Smooth muscle cell (in vitro differentiated cells): ENCODE measurements at regions not wholly inside any gene's neighbourhood (a gene's known extent, or its start where the extent isn't known, plus 50 kb on each side); places are given as distances from the start of the nearest gene placed in this dataset.
"Not testable (repeated sequence)": the region's sequence is repeated elsewhere in the genome, so short reads cannot be mapped to it uniquely, and the experiment has no call there.

Source experiments
- DNase-seq: peaks from one replicate; lab custom pipeline; 2025; ENCODE audit not compliant: unreplicated experiment; lab: John Stamatoyannopoulos, UW
- H2AFZ ChIP-seq: fragments of 200-600 bp; sonication (generic); 2 replicates; pipeline ENCODE4 v1.6.0; 2016; ENCODE audit warnings: antibody characterized with exemption, low read depth, mild to moderate bottlenecking
- H3F3A ChIP-seq: fragments of 200-600 bp; sonication (generic); 2 replicates; pipeline ENCODE4 v1.6.0; 2017; ENCODE audit warnings: antibody characterized with exemption, low read depth
- H3K27ac ChIP-seq: fragments of 200-600 bp; sonication (generic); 2 replicates; pipeline ENCODE4 v1.5.1; 2016; ENCODE audit warnings: low read depth, mild to moderate bottlenecking
- H3K27me3 ChIP-seq: fragments of 200-600 bp; sonication (generic); 2 replicates; pipeline ENCODE4 v1.6.1; 2016; ENCODE audit warnings: low read depth, mild to moderate bottlenecking
- H3K36me3 ChIP-seq: fragments of 200-600 bp; sonication (generic); 2 replicates; pipeline ENCODE4 v1.5.1; 2016; ENCODE audit warnings: low read depth
- H3K4me1 ChIP-seq: fragments of 200-600 bp; sonication (generic); 2 replicates; pipeline ENCODE4 v1.5.1; 2016; ENCODE audit warnings: low read depth
- H3K4me2 ChIP-seq: fragments of 200-600 bp; sonication (generic); 2 replicates; pipeline ENCODE4 v1.6.0; 2016; ENCODE audit warnings: mild to moderate bottlenecking
- H3K4me3 ChIP-seq: fragments of 200-600 bp; sonication (generic); 2 replicates; pipeline ENCODE4 v1.5.1; 2016; ENCODE audit warnings: mild to moderate bottlenecking
- H3K79me2 ChIP-seq: fragments of 200-600 bp; sonication (generic); 2 replicates; pipeline ENCODE4 v1.6.0; 2016; ENCODE audit warnings: low read depth, mild to moderate bottlenecking
- H3K9ac ChIP-seq: fragments of 200-600 bp; sonication (generic); 2 replicates; pipeline ENCODE4 v1.6.0; 2016; ENCODE audit warnings: low read depth
- H3K9me3 ChIP-seq: fragments of 200-600 bp; sonication (generic); replicated peaks from 2 replicates; pipeline ENCODE4 v1.5.1; 2016; ENCODE audit warnings: low read depth
- H4K20me1 ChIP-seq: fragments of 200-600 bp; sonication (generic); 2 replicates; pipeline ENCODE4 v1.6.0; 2016; ENCODE audit warnings: low read depth
- CTCF ChIP-seq: fragments of 200-600 bp; sonication (generic); IDR thresholded peaks from 2 replicates; pipeline ENCODE4 v1.5.1; 2017; ENCODE audit warnings: borderline replicate concordance, mild to moderate bottlenecking, antibody characterized with exemption; ENCODE audit not compliant: insufficient read depth, poor library complexity, severe bottlenecking
- WGBS: methylation state at CpG from one replicate; pipeline ENCODE4 v1.1.7; 2016; ENCODE audit warnings: low lambda C conversion rate; 5-methylcytosine and 5-hydroxymethylcytosine counted together

DNA sequence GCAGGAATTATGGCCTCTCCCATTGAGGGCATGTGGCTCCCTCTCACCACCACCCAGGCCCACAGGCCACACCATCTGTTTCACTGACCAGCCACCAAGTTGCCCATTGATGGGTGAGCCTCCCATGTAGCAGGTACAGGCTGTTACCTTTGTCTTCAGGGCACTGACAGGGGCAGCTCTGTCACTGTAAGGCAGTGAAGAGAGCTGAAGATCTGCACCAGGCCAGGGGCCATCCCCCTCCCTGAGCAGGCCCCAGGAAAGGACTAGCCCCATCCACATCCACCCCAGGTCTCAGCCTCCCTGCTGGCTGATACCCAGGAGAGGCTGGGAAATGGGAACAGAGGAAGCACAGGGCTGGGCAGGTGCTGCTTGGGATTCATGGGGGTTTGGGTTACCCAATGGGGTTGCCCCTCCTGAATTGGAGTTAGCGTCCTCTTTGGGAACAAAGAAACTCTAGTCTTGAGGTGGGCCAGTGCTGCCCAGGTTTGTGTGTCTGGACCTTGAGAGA is 1691.4 kb downstream of the TP53TG3F start:
- no peak overlapping the region for H3K4me3 ChIP-seq
- H3K9ac ChIP-seq: no peak overlapping the region
- H3K79me2 ChIP-seq: no peaks in the 10 kb centered on the region
- no peak overlapping the region for H3K4me2 ChIP-seq
- H3F3A ChIP-seq: no peaks in the 10 kb centered on the region
- TF ChIP-seq CTCF: no peak
- no peak overlapping the region for H3K27ac ChIP-seq
- no peaks in the 10 kb centered on the region for H3K4me1 ChIP-seq
- DNase-seq: no peak
- H3K36me3 ChIP-seq: no peaks in the 10 kb centered on the region
- WGBS: 88% methylated on average over 1 of the region's 1 CpG
- H2AFZ ChIP-seq: no peak overlapping the region
- H3K27me3 ChIP-seq: no peaks in the 10 kb centered on the region
- H3K9me3 ChIP-seq: no peaks in the 10 kb centered on the region
- H4K20me1 ChIP-seq: no peaks in the 10 kb centered on the region

DNA sequence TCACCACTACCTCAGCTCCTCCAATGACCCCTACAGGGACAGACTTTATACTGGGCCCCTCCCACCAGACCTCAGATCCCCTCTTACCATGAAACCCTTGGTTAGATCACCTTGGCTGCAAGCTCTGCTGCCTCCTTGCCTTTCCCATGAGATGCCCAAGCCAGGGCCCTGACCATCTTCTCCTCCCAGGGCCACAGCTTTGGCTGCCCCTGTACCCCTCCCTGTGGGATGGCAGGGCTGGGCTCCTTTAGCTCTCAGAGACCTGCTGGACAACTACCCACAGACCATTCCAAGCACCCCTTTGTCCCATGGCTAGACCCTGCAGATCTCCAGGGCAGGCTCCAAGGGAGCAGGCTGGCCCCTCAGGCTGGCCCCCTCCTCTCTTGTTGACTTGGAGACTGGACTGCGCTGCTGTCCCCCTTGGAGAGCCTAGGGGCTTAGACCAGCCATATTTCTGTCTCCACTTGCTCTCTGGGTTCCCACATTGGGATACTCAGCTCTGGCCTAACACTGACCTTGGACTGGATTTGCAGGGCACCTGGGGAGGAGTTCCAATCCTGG is 1692.7 kb downstream of the TP53TG3F start:
- no peaks in the 10 kb centered on the region for H4K20me1 ChIP-seq
- H3K4me2 ChIP-seq: no peak overlapping the region
- no peak overlapping the region for H3K9ac ChIP-seq
- no peaks in the 10 kb centered on the region for H3K79me2 ChIP-seq
- no peak overlapping the region for H3K27ac ChIP-seq
- H3K36me3 ChIP-seq: no peaks in the 10 kb centered on the region
- H3K4me1 ChIP-seq: no peaks in the 10 kb centered on the region
- H3K9me3 ChIP-seq: no peaks in the 10 kb centered on the region
- WGBS: 11% methylated on average over 1 of the region's 1 CpG
- TF ChIP-seq CTCF: no peak
- no peak overlapping the region for H3K4me3 ChIP-seq
- H3F3A ChIP-seq: no peaks in the 10 kb centered on the region
- H2AFZ ChIP-seq: no peak overlapping the region
- DNase-seq: no peak
- H3K27me3 ChIP-seq: no peaks in the 10 kb centered on the region

GRCh38 chr16:35154627-35155026 is 1695.2 kb downstream of the TP53TG3F start:
- H3K4me2 ChIP-seq: no peak overlapping the region
- H3F3A ChIP-seq: no peaks in the 10 kb centered on the region
- H4K20me1 ChIP-seq: no peaks in the 10 kb centered on the region
- H3K4me3 ChIP-seq: no peak overlapping the region
- no peaks in the 10 kb centered on the region for H3K36me3 ChIP-seq
- no peak overlapping the region for H3K27ac ChIP-seq
- no peak for TF ChIP-seq CTCF
- no peak overlapping the region for H3K9ac ChIP-seq
- H3K4me1 ChIP-seq: no peaks in the 10 kb centered on the region
- no peak for DNase-seq
- H3K9me3 ChIP-seq: no peaks in the 10 kb centered on the region
- no peaks in the 10 kb centered on the region for H3K79me2 ChIP-seq
- H3K27me3 ChIP-seq: no peaks in the 10 kb centered on the region
- no peak overlapping the region for H2AFZ ChIP-seq

DNA sequence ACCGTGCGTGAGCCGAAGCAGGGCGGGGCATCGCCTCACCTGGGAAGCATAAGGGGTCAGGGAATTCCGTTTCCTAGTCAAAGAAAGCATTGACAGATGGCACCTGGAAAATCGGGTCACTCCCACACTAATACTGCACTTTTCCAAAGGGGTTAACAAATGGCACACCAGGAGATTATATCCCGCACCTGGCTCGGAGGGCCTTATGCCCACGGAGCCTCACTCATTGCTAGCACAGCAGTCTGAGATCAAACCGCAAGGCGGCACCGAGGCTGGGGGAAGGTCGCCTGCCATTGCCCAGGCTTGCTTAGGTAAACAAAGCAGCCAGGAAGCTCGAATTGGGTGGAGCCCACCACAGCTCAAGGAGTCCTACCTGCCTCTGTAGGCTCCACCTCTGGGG is 1698.1 kb downstream of the TP53TG3F start:
- not testable (repeated sequence) for H3K9me3 ChIP-seq, H3K4me3 ChIP-seq, H3K4me1 ChIP-seq, H3K4me2 ChIP-seq, H2AFZ ChIP-seq, H3K27ac ChIP-seq, H3K9ac ChIP-seq, H3K79me2 ChIP-seq, H4K20me1 ChIP-seq, H3K36me3 ChIP-seq, H3F3A ChIP-seq, DNase-seq, H3K27me3 ChIP-seq
- WGBS: 84% methylated on average over 15 of the region's 15 CpGs

GRCh38 chr16:35169324-35169723 is 1709.9 kb downstream of the TP53TG3F start:
- DNase-seq, H3K4me3 ChIP-seq, H3K27me3 ChIP-seq, H3K9ac ChIP-seq, H4K20me1 ChIP-seq, H3K27ac ChIP-seq, H3F3A ChIP-seq, H2AFZ ChIP-seq, H3K4me2 ChIP-seq, H3K36me3 ChIP-seq, H3K79me2 ChIP-seq, H3K9me3 ChIP-seq, H3K4me1 ChIP-seq: not testable (repeated sequence)
- 83% methylated on average over 11 of the region's 14 CpGs for WGBS

DNA sequence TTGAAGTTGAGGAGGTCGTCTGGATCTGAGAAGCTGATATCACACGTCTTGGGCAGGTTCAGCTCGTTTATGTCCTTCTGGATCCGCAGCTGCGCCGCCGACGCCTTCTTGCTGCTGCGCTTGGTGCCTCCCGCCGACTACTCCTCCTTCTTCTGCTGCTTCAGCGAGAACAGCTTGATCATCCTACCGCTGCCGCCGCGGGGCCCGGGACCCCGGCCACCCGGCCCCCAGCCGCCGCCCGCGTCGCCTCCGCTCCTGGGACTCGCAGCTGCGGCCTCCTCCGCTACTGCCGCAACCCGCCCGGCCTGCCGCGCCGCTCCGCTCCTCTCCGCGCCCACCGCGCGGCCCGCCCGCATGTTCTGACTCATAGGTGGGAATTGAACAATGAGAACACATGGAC is 1710.6 kb downstream of the TP53TG3F start:
- not testable (repeated sequence) for H4K20me1 ChIP-seq, H2AFZ ChIP-seq, DNase-seq, H3K4me2 ChIP-seq, H3K4me1 ChIP-seq, H3K27ac ChIP-seq, H3K9me3 ChIP-seq, H3K36me3 ChIP-seq, H3K4me3 ChIP-seq, H3K9ac ChIP-seq, H3F3A ChIP-seq, H3K79me2 ChIP-seq, H3K27me3 ChIP-seq
- WGBS: 78% methylated on average over 12 of the region's 42 CpGs
